ENCODE measurements at regions not wholly inside any gene's neighbourhood (a gene's known extent, or its start where the extent isn't known, plus 50 kb on each side); places are given as distances from the start of the nearest gene placed in this dataset.

DNA sequence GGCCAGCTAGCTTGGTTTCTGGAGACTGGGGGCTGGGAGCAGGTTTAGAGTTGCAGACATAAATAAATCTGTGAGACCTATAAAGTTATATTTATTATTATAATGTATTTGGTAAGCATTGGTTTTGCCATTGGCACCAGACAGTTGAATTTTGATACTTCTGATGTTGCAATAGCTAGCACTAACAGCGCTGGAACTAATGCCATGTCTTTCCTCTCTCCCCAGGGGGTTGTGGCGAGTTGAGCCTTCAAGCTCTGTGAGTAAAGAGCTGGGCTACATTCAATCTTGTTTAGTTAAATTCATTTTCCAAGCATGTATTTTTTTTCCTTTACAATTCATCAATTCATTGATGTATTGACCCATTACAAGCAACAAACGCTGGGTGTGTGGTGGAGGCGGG, 358.7 kb upstream of the NR3C2 start:
- no peak for DNase-seq
- H3K27ac Mint-ChIP-seq = no peak overlapping the region
- H3K4me1 Mint-ChIP-seq = no peaks in the 10 kb centered on the region
- no peaks in the 10 kb centered on the region for H3K36me3 Mint-ChIP-seq (ENCODE audit: low read depth)
- ATAC-seq = no peak
- H3K4me3 Mint-ChIP-seq = no peak overlapping the region
- no peaks in the 10 kb centered on the region for H3K9me3 ChIP-seq (ENCODE audit: control insufficient read depth, low read length, poor library complexity, severe bottlenecking)
- no peaks in the 10 kb centered on the region for H3K27me3 Mint-ChIP-seq

GRCh38 chr4:148800336-148800885, 358.2 kb upstream of the NR3C2 start:
- no peaks in the 10 kb centered on the region for H3K36me3 Mint-ChIP-seq (ENCODE audit: low read depth)
- no peak overlapping the region for H3K27ac Mint-ChIP-seq
- H3K27me3 Mint-ChIP-seq = no peaks in the 10 kb centered on the region
- no peaks in the 10 kb centered on the region for H3K4me1 Mint-ChIP-seq
- ATAC-seq (no peak), DNase-seq (no peak)
- no peak overlapping the region for H3K4me3 Mint-ChIP-seq
- H3K9me3 ChIP-seq (ENCODE audit: control insufficient read depth, low read length, poor library complexity, severe bottlenecking) = no peaks in the 10 kb centered on the region

GRCh38 chr4:148795156-148795864, 353.1 kb upstream of the NR3C2 start:
- no peaks in the 10 kb centered on the region for H3K4me1 Mint-ChIP-seq
- ATAC-seq (no peak), DNase-seq (no peak)
- H3K9me3 ChIP-seq (ENCODE audit: control insufficient read depth, low read length, poor library complexity, severe bottlenecking) = no peaks in the 10 kb centered on the region
- no peak overlapping the region for H3K27ac Mint-ChIP-seq
- no peak overlapping the region for H3K4me3 Mint-ChIP-seq
- H3K27me3 Mint-ChIP-seq = peaks cover 2% of the 10 kb centered on the region
- H3K36me3 Mint-ChIP-seq (ENCODE audit: low read depth) = no peaks in the 10 kb centered on the region

- DNase-seq (no peak), ATAC-seq (no peak)
- Mint-ChIP-seq H3K27ac (no peak overlapping the region), H3K4me1 (no peaks in the 10 kb centered on the region), H3K27me3 (peaks cover 11% of the 10 kb centered on the region), H3K4me3 (no peak overlapping the region), H3K36me3 (ENCODE audit: low read depth) (no peaks in the 10 kb centered on the region)
- H3K9me3 ChIP-seq (ENCODE audit: control insufficient read depth, low read length, poor library complexity, severe bottlenecking) = no peaks in the 10 kb centered on the region
These were observed 351.0 kb upstream of the NR3C2 start for GRCh38 chr4:148793221-148793620.

DNA sequence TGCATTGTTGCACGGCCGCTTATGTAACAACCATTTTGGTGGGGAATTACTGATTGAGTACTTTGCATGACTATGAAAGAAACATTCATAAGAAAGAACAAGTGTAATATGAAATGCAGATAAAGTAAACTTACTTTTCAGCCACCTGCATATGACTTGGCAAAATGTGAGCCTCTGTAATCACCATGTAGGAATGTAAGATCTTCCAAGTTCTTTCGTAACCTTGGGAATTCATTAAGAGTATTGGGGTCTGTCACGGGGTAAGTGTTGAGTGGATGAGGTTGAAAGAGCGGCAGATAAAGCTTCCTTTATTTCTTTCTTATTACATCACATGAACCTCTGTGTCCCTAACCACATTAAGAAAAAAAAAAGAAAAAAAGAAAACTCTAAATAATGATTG, 348.5 kb upstream of the NR3C2 start:
- H3K4me1 Mint-ChIP-seq = no peaks in the 10 kb centered on the region
- no peaks in the 10 kb centered on the region for H3K36me3 Mint-ChIP-seq (ENCODE audit: low read depth)
- peaks cover 16% of the 10 kb centered on the region for H3K27me3 Mint-ChIP-seq
- H3K27ac Mint-ChIP-seq = no peak overlapping the region
- no peaks in the 10 kb centered on the region for H3K9me3 ChIP-seq (ENCODE audit: control insufficient read depth, low read length, poor library complexity, severe bottlenecking)
- DNase-seq (no peak), ATAC-seq (no peak)
- H3K4me3 Mint-ChIP-seq = no peak overlapping the region

DNA sequence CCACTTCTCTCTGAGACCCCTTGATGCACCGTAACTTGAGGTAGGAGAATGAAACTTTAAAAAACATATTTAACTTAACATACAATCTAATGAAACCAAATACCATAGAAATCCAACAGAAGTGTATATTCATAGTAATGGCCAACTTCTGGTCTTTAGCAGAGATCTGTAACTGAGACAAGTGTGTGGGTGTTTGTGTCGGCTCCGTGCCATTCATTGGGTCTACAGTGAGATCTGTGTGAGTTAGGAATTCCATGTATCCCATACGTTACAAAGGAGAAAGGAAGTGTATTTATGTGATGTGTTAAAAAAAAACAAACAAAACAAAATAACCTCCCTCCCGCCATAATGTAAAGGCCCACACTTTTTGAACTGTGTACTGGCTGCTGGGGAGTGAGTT, 348.0 kb upstream of the NR3C2 start:
- no peak for DNase-seq
- no peaks in the 10 kb centered on the region for H3K4me1 Mint-ChIP-seq

DNA sequence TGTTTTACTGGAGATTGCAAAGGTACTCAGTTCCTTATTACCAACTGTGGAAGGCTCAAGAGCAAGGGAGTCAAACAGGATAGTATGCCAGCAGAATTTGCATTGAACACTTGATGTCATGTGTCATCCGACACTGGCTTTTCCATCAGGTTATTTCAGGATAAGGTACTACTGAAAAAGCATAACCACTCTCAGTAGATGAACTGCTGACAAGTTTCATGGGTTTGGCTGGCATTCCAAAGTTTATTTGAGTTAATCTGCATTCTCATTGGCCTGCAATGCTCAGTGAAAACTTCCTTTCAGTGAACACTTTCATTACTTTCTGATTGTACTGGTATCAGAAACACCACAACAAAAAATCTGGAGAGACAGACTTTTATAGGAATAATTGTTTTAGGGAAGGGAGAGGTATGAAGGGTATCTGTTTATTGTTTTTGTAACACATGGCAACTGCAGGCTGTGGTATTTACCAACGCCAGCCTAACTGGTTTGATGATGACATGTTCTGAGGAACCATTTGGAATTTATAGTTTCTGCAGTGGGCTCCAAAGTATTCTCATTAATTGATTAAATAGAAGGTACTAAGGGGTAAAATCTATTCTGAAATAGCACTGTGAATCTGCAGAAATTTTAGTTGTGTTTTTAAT, 345.7 kb upstream of the NR3C2 start:
- no peaks in the 10 kb centered on the region for H3K4me1 Mint-ChIP-seq
- H3K4me3 Mint-ChIP-seq = no peak overlapping the region
- DNase-seq = no peak
- no peaks in the 10 kb centered on the region for H3K9me3 ChIP-seq (ENCODE audit: control insufficient read depth, low read length, poor library complexity, severe bottlenecking)
- H3K27me3 Mint-ChIP-seq = peaks cover 21% of the 10 kb centered on the region
- no peak for ATAC-seq
- peaks cover 2% of the 10 kb centered on the region for H3K36me3 Mint-ChIP-seq (ENCODE audit: low read depth)
- no peak overlapping the region for H3K27ac Mint-ChIP-seq

More for the DNA sequence above, 348.0 kb upstream of the NR3C2 start:
- Mint-ChIP-seq H3K36me3 (ENCODE audit: low read depth) (no peaks in the 10 kb centered on the region), H3K27me3 (peaks cover 21% of the 10 kb centered on the region), H3K4me3 (no peak overlapping the region), H3K27ac (no peak overlapping the region)
- no peak for ATAC-seq
- H3K9me3 ChIP-seq (ENCODE audit: control insufficient read depth, low read length, poor library complexity, severe bottlenecking) = no peaks in the 10 kb centered on the region

DNA sequence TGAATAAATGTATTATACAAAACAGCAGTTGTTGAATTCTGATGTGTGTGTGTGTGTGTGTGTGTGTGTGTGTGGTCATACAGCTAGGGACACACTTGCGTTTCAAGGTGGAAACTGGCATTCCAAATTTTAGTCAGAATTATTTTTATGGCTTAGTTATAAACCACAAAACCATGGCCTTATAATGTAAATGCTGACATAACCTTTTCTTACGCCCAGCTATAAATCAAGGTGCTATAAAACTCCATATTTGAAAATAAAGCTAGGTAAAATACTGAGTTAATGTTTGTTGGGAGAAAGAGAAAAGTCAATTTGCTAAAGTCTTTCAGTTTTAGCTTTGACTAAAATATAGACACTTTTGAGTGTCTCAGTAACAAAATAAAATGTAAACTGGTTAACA, 345.1 kb upstream of the NR3C2 start:
- H3K27ac Mint-ChIP-seq = no peak overlapping the region
- DNase-seq = no peak

DNA sequence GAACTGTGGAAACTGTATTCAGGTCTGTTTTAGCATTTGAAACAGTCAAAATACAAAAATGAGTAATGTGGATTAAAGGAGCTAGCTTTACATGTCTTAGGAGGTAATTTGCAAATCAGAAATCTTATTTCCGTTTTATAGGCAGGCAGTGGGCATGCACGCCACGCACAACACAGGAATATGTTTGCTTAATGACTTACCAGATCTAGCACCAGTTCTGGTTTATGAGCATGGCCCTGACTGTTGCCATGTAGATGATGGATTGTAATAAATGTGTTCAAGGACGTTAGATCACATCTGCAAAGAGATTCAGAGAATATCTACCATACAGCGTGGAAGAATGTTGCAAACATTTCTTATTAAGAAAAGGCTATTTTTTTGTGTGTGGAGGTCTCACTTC, 344.5 kb upstream of the NR3C2 start:
- no peak overlapping the region for H3K4me3 Mint-ChIP-seq
- ATAC-seq (no peak), DNase-seq (no peak)
- peaks cover 2% of the 10 kb centered on the region for H3K36me3 Mint-ChIP-seq (ENCODE audit: low read depth)
- peaks cover 21% of the 10 kb centered on the region for H3K27me3 Mint-ChIP-seq
- H3K9me3 ChIP-seq (ENCODE audit: control insufficient read depth, low read length, poor library complexity, severe bottlenecking) = no peaks in the 10 kb centered on the region
- no peaks in the 10 kb centered on the region for H3K4me1 Mint-ChIP-seq
- H3K27ac Mint-ChIP-seq = no peak overlapping the region

More for the DNA sequence above, 345.1 kb upstream of the NR3C2 start:
- Mint-ChIP-seq H3K4me3 (no peak overlapping the region), H3K4me1 (no peaks in the 10 kb centered on the region), H3K27me3 (peaks cover 21% of the 10 kb centered on the region), H3K36me3 (ENCODE audit: low read depth) (peaks cover 2% of the 10 kb centered on the region)
- no peaks in the 10 kb centered on the region for H3K9me3 ChIP-seq (ENCODE audit: control insufficient read depth, low read length, poor library complexity, severe bottlenecking)
- ATAC-seq = no peak

GRCh38 chr4:148782284-148782683, 340.1 kb upstream of the NR3C2 start:
- H3K4me1 Mint-ChIP-seq = no peaks in the 10 kb centered on the region
- no peak for DNase-seq
- no peak for ATAC-seq
- H3K36me3 Mint-ChIP-seq (ENCODE audit: low read depth) = peaks cover 2% of the 10 kb centered on the region
- H3K27me3 Mint-ChIP-seq = peaks cover 12% of the 10 kb centered on the region
- no peak overlapping the region for H3K27ac Mint-ChIP-seq
- H3K9me3 ChIP-seq (ENCODE audit: control insufficient read depth, low read length, poor library complexity, severe bottlenecking) = no peaks in the 10 kb centered on the region
- H3K4me3 Mint-ChIP-seq = no peak overlapping the region

DNA sequence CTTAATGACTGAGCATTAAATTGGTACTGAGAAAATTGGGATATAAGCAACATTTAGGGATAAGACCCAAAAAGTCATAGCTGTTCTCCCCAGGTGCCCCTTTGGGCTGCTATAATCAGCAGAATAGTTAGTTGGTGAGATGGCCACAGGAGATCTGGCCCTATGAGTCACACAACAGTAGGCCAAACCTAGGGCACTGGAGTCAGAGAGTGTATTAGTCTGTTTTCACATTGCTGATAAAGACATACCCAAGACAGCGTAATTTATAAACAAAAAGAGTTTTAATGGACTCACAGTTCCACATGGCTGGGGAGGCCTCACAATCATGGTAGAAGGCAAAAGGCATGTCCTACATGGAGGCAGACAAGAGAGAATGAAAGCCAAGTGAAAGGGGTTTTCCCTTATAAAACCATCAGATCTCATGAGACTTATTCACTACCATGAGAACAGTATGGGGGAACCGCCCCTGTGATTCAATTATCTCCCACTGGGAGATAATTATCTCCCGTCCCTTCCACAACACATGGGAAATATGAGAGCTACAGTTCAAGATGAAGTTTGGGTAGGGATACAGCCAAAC, 338.3 kb upstream of the NR3C2 start:
- peaks cover 2% of the 10 kb centered on the region for H3K36me3 Mint-ChIP-seq (ENCODE audit: low read depth)
- H3K4me3 Mint-ChIP-seq = no peak overlapping the region
- H3K9me3 ChIP-seq (ENCODE audit: control insufficient read depth, low read length, poor library complexity, severe bottlenecking) = no peaks in the 10 kb centered on the region
- no peak overlapping the region for H3K27ac Mint-ChIP-seq
- H3K4me1 Mint-ChIP-seq = no peaks in the 10 kb centered on the region
- H3K27me3 Mint-ChIP-seq = peaks cover 10% of the 10 kb centered on the region
- no peak for DNase-seq
- no peak for ATAC-seq

DNA sequence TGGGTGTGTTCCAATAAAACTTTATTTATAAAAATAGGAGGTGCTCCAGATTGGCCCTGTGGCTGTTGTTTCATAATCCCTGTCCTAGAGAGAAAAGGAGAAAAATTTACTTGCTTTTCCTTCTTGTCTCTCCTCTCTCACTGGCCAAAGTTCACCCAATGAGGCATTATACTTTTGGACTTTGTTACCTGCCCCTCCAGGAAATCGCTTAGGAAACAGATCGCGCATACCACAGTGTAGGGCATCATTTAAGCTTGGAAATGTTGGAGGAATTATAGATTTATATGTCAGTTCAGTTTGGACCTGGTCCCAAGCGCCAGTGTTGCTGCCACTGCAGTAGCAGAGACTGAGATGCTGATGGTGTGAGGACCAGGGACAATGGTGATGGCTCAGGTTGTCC, 337.6 kb upstream of the NR3C2 start:
- Mint-ChIP-seq H3K4me3 (no peak overlapping the region), H3K27ac (no peak overlapping the region), H3K27me3 (peaks cover 6% of the 10 kb centered on the region), H3K4me1 (no peaks in the 10 kb centered on the region), H3K36me3 (ENCODE audit: low read depth) (no peaks in the 10 kb centered on the region)
- no peaks in the 10 kb centered on the region for H3K9me3 ChIP-seq (ENCODE audit: control insufficient read depth, low read length, poor library complexity, severe bottlenecking)
- no peak for ATAC-seq
- DNase-seq = no peak

DNA sequence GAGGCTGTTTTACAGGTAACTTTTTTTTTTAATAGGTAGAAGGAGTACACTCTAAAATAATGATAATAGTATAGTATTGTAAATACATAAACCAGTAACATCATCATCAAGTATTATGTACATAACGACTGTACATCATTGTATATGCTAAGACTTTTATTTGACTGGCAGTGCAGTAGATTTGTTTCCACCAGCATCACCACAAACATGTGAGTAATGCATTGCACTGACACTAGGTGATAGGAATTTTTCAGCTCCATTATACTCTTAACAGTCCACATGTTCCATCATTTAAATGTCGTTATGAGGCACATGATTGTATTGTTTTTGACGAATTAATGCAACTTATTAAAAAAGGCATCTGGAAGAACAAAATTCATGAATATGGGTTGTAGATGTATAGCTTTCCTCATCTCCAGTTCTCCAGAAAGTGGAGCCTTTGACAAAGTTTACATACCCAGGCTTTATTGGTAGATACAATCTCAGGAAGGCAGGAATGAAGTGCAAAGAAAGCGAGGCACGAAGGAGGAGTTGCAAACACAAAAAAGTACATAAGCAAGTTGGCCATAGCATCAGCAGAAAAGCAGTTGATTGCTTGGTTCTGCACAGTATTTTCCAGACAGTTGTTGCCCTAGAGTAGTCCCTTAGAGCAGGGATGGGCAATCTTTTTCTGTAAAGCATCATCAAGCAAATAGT, 336.9 kb upstream of the NR3C2 start:
- no peak for DNase-seq
- Mint-ChIP-seq H3K27me3 (peaks cover 6% of the 10 kb centered on the region), H3K4me1 (no peaks in the 10 kb centered on the region), H3K4me3 (no peak overlapping the region), H3K27ac (no peak overlapping the region), H3K36me3 (ENCODE audit: low read depth) (no peaks in the 10 kb centered on the region)
- H3K9me3 ChIP-seq (ENCODE audit: control insufficient read depth, low read length, poor library complexity, severe bottlenecking) = no peaks in the 10 kb centered on the region
- no peak for ATAC-seq

All from T-helper 17 cell (primary cell).